SK-N-DZ (cell line): ENCODE measurements at regions not wholly inside any gene's neighbourhood (a gene's known extent, or its start where the extent isn't known, plus 50 kb on each side); places are given as distances from the start of the nearest gene placed in this dataset.

Experiments used
- DNase-seq: peaks from one replicate; pipeline ENCODE4 v3.0.0-alpha.2; 2015; ENCODE audit warnings: low spot score

DNA sequence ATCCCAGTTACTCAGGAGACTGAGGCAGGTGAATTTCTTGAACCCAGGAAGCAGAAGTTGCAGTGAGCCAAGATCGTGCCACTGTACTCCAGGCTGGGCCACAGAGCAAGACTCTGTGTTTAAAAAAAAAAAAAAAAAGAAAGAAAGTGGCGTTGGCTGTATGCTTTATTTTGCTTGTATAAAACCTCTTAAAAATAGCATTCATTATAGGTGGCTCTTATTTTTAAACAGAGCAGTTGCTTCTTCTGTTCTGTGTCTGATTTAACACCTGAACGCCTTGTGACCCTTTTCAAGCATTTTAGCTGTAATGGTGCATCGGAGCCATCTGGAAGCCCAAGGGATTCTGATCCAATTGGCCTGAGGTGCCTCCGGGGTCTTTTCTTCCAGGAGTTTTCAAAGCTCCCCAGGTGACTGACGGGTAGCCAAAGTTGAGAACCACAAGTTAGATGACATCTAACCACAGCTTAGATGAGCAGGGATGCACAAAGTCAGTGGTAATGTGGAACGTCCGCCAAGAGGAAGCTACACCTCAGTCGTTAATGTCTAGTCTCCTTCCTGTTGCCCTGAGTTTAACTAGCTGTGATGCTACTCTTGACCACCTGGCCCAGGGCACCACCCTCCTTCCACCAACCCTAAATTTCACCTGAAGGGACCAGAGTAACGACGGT, 274.6 kb upstream of the KLF6 start:
- DNase-seq: no peak

DNA sequence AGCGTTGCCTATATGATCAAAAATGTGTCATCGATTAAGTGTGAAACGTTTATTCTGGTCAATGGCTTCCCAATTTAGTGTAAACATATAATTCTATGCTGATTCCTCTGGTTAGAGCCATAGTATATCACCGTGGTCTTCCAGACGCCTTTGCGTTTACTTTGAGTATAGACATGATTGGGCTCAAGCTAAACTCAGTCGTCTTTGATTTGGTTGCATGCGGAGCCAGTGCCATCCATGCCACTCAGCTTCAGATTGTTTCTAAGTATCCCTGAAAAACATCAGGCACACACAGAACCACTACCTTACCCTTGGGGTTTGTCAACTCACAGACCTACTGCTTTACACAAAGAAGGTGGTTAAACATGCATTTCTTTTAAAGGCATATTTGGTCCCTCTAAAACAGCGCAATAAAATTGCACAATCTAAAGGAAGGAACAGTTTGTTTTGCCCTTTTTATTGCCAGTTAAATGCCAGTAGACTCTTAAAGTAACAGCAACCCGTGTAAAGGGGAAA, 273.6 kb upstream of the KLF6 start:
- DNase-seq: no peak

DNA sequence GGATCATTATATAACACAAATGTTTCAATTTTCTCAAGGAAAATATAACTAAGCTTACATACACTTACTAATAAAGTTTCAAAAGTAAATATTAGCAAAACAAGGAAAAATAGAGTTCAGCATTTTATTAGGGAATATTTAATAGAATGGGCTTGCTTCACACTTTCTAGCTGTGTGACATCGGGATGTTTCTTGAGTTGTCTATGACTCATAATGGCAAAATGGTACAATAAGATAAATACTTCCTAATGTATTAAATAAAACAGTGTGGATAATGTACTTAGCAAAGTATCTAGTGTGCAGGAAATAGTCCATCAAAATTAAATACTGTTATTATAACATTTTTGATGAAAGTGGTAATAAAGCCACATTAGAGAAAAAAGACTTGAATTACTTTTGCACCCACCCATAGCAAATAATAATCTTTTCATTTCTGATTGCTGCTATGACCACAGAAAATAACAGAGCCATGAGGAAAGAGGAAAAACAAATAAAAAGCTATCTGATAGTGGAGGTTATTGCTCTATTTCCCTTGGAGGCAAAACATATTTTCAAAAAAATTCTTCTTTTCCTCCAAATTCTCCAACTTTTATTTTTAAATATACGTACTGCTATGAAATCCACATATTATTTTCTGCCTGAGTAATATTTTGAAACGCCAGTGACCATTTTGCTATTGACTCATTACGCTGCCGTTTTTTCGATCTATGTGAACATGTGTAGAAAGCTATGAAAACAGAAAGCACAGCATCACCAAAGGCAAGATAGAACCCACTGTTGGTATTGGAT, 272.9 kb upstream of the KLF6 start:
- no peak for DNase-seq

DNA sequence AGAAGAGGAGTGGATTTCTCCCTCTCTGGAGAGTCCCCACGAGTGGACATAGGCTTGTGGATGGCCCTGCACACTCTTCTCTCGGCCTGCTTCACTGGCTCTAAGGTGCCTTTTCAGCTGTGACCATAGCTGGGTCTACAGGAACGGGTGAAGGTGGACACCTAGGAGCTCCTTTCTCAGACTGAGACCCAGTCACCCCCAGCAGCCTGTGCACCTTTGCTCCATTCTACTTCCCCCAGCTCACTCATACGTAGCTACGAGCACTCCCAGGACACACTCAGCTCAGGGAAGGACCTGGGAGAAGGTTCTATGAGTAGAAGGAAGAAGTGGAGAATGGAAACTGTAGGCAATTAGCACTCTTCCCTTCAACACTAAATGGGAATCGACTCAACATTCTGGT, 272.0 kb upstream of the KLF6 start:
- no peak for DNase-seq

DNA sequence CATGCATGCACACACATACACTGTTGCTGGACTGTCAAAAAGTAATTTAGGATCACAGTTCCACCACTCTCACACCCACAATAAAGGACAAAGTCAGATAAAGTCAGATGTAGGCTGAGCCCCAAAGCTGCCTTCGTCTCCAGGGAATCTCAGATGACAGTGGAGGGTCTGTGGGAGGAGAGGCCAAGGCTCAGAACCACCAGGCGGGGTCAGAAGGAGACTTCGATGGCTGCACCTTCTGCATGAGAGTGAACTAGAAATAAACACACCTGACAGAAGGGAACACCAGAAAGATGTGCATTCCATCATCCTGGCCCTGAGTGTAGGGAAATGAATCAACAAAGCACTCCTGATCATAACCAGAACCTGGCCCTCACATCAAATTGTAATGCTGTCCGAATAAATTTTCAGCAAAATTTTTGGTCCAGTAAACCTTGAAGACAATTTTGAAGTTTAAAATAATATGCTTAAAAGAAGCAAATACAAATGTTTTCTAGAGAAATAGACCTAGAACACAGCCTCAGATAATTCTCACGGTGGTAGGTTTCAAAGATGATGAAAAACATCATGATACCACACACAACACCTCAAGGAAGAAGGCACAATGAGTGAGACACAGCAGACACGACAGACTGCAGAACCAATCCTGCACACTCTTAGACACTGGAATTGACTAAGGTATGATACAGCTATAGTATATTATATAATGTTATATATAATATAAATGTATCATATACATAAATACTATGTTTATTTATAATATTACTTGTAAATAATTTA, 269.8 kb upstream of the KLF6 start:
- DNase-seq: no peak

DNA sequence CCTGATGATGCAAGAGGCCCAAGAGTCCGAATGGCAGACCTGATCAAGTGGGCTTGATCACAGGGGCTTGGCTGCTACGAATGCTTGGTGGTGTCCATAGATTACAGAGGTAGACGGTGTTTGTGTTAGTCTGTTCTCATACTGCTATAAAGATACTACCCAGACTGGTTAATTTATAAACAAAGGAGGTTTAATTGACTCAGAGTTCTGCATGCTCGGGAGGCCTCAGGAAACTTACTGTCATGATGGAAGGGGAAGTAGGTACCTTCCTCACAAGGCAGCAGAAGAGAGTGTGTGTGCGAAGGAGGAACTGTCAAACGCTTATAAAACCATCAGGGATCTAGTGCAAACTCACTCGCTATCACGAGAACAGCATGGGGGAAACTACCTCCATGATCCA, 268.9 kb upstream of the KLF6 start:
- DNase-seq: no peak

DNA sequence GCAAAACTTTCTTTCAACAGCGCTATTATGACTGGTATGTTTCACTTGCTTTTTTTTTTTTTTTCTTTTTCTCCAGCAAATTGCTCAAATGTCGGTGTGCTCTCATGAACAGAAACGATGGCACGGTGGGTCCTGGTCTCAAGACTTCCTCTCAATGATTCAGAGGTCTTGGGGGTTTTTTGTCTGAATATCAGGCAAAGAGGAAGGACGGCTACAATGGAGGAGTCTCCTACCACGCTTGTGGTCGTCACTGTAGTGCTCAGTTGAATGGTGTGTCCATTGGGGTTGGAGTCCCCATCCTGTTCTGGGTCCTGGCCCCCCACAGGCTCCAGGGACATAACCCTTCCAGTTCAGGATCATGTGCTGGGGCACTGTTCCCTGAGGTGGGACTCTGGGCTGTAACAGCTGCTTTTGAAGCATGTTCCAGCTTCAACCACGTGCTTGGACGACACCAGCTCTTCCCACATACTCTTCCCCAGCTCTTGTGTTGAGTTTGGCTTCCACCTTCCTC, 266.7 kb upstream of the KLF6 start:
- no peak for DNase-seq

DNA sequence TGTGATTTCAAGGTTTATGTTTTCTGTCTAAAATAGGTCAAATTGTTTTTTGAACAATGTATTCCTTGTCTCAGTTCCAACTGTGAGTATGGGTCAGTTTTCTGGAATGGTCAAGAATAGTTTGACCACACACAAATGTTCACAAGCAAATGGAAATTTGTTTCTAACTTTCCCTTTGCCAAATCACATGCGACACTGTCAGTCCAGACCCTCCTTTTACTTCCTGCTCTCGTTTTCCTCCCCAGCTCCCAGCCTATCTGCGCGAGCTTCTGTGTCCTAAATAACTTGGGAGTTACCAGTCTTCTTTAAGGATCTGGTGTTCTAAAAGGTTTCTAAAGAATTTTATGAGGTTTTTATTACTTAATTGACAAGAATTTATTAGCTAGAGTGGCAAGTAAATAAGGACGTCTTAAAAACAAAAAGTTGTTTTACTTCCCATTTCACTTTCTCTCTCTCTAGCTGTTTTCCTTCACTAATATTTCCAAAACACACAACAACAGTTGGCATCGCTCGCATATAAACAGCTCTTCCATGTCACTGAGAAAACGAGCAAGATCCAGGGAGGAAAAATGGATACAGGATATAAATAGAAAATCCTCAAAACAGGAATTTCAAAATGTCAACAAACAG, 266.1 kb upstream of the KLF6 start:
- no peak for DNase-seq

DNA sequence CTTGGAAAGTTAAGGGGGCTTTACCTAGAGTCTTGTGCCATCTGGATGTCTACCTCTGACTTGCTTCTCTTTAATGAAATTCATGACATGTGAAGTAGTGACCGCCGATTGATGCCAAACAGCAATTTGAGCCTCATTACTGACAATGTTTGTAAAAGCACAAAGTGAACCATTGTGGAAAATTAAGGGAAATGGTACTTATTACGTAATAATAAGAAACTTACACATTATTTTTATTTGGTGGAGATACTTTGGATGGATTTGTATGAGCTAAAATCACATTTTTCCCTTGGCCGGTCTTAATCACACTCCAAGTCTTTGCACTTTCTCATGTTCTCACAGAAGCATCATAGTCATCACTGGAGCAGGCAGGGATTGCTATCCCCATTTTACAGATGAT, 265.1 kb upstream of the KLF6 start:
- no peak for DNase-seq

DNA sequence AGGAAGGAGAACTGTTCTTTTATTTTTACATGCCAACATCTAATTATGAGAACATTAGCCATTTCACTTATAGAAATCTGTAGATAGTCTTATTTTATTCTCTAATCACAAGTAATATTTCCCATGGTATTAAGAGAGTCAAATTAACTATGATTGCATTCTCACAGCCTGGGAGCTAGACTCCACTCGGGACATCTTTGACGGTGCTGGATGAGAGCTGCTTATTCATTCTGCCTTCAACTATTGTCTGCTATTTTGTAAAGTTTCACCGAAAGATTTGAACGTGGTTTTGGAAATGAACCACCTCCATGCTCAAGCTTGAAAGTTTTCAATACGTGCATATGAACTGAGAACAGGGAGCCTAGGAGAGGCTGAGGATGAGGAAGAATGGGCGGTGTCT, 264.3 kb upstream of the KLF6 start:
- DNase-seq: no peak

DNA sequence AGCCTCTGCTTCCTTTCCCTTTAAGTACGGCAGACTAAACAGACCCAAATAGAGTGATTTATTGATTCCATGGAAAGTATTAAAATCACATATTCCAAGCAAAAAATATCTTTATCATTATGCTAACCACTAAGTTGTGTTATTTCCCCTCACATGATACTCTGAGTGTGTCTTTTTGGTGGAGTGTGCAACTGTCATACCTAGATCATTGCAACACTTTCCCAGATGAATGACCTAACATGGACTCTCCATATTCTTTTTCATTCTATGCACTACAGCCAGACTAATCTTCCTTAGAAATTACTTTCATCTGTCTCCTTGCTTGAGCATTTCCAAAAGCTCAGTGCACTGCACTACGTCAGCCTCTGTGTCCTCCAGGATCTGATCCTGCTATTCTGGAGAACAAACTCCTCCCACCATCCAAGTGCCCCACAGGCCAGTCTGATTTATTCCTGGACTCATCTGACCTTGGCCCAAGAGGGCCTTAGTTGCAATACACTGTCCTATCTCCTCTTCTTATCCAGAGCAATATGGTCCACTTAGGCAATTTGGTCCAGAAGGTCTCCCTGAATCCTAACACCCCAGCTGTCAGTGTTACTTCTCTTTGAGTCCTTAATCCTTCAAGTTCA, 263.3 kb upstream of the KLF6 start:
- DNase-seq: no peak

DNA sequence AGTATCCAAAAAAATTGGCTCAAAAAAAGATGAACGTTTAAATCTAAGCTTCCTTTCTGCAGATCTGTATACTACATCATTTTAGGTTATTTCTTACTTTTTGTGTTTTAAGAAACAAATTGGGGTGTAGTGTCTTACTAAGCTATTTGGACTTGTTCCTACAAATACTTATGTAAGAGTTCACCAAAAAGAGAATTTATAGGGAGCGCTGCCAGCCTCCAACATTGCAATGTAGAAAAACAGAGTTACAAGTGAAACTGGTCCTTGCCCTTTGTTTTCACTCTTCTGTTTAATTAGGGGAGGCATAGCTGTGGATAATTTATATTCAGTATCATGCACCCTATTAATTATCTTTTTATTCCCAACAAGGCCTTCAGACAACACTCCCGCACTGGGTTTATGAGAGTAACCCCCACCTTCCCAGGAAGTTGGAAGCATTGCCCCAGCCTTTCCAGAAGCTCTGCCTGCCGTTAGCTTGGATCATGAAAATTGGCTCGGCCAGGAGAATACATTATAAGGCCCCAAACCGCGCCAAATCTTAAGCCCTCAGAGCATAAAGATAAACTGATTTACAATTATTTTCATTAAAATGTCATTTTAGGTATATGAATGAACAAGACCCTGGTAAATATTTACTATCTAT, 261.8 kb upstream of the KLF6 start:
- DNase-seq: no peak

DNA sequence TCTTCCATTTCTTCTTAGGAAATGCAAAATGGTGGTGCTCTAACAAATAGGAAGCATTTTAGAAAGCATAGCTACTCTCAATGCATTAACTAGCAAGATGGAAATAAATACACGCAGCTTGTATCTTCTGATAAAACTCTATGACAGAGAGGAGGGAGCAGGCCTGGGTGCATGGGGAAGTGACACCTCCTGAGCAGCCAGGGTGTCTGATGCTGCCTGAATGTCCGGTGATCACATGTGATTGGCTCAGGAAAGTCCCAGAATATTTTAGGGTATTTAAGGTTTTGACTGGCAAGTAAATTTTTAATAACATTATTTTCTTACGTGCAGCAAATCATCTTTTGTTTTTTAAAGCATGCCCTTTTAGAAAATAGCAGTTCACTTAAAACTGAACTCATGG, 261.0 kb upstream of the KLF6 start:
- no peak for DNase-seq

DNA sequence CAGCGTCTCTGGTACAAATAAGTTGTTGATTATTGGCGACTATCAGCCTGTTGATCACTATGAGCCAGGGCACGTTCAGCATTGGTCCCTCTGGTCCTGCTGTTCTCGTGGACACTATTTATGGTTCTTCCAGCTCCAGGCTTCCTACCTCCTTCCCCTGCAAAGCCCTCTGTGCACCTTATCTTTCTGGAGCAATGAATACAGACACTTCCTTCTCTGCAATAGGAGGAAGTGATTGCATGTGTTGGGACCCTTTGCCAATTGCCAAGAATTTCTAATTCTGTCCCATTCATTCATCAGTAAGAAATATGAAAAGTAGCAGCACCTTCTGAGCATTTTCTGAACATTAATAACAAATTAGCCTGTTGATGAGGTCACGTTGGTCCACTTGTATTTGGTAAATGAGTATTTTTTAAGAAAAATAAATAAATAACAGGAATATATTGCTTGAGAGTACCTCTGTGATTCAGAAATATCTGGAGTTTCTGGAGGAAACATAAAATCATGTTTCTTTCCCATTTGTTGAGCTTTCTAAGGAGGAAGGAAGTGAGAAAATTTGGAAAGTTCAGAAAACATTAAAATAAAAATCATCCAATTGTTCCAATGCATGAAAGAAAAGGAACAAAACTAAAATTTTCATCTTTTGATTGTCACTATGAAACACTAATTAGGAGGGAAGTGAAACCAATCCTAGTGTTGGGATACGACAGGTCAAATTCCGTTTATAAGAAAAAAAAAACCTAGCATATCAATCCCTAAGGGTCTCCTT, 259.1 kb upstream of the KLF6 start:
- no peak for DNase-seq

DNA sequence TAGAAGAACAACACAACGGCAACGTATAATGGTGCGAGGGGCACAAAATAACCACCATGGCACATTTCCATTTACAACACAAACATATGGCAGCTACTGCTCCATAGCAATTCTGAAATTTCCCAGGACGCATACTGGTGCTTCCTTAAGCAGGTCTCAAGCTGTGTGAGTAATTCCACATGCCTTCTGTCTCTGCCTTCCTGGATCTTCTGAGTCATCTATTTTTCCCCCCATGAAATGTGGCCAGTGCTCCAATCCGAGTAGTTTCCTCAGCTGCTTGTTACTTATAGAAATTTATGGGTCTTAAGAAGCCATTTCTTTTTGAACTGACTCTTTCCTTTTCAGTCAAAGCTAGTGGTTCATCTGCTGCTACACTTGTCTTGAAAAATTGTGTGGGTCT, 256.6 kb upstream of the KLF6 start:
- no peak for DNase-seq

DNA sequence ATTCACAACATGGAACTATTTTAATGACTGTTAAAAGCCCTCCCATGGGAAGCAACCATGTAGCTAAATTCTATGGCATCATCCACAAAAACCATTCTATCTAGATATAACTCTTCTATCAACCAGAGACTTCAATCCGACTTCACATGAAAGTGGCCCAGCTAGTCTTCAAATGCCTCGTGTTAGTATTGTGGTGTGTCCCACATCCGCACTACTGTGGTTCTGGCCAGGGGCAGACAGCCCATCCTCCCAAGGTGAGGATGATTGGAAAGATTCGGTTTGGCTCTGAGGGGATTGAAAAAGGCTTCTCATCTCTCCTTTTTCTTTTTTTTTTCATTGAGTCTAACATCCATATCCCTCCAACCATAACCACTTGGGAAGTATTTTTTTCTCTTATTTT, 253.0 kb upstream of the KLF6 start:
- DNase-seq: no peak

DNA sequence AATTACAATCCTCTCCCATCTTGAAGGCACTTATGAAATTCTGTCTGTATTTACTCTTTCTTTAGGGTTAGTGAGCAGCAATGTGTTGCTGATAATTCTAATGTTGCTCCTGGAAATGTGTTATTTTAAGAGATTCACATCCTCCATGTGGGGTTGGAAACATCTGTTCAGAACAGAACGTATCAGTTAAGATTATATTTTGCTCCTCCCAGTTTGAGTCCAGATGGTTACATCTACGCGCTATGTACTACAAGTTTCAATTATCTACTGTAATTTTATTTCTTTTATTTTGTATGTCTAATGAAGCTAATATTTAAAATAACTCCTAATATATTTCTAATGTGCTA, 250.6 kb upstream of the KLF6 start:
- DNase-seq: no peak

DNA sequence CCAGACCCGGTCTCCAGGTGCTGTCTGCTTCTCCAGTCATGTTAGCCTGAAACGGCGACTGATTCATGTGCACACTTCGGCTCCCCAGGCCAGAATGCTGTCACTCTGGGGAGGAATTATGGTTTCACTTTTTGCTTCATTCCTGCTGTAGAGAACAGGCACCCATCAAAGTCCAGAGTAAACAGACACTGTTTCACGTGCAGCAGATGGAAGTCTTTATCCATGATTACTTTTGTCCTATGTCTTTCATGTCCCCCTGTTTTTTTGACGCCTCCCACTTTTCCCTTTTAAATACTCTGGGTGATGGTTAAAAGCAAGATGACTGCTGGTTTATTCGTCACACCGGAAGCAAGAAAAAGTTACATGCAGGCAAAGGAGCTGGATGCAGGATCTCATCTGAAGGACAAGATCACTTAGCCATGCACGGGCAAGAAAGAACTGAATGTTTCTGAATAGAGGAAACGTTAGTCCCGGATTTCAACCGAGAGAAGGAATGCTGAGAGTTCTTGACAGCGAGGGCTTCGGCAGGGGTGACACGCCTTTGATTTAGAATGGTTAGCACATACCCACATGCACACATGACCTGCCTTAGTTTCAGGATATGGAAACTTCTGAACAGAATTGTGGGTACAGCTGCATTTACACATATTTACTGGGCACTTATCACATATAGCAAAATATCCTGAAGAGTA, 250.0 kb upstream of the KLF6 start:
- DNase-seq: no peak

DNA sequence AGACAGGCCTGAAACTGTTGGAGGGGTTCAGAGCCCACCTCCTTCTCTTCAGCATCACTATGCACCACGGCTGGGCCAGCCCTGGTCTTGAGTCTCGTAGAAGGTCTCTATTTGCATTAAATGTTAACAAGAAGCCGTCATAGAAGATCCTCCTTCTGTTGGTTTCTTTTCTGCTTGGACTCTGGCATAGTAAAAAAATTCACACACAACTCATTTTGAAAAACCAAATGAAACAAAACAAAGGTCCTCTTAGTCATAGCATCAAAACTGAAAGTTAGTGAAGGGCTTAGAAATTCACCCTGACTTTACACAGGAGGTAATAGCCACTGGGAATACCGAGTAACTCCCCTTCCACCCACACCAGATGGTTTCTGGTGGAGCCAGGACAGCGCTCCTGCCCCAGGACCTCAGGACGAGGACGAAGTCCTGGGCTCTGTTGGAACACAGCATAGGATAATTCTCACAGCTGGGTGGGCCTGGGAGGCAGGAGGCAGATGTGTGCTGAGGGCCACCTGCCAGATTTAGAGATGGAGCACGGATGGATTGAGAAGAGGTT, 248.4 kb upstream of the KLF6 start:
- DNase-seq: no peak
